Endometrium (tissue), 2 donors: ENCODE measurements at regions not wholly inside any gene's neighbourhood (a gene's known extent, or its start where the extent isn't known, plus 50 kb on each side); places are given as distances from the start of the nearest gene placed in this dataset.
"Not testable (repeated sequence)": the region's sequence is repeated elsewhere in the genome, so short reads cannot be mapped to it uniquely, and the experiment has no call there.

ENCODE experiments used
- FAIRE-seq: peaks from 2 replicates; lab custom pipeline; 2012; peaks lifted over from hg19 to GRCh38; lab: Jason Lieb, UNC
- donor health status: control.
- donor health status: control.

GRCh38 chr13:61215116-61215515, 200.5 kb downstream of the PCDH20 start:
- FAIRE-seq, result no peak

- no peak for FAIRE-seq
Measured at GRCh38 chr13:61214551-61214950, 201.1 kb downstream of the PCDH20 start.

- not testable (repeated sequence) for FAIRE-seq
Measured at GRCh38 chr13:61205898-61206297, 209.8 kb downstream of the PCDH20 start.

- FAIRE-seq, result no peak
Measured at GRCh38 chr13:61204025-61204424, 211.6 kb downstream of the PCDH20 start.

GRCh38 chr13:61202042-61202441, 213.6 kb downstream of the PCDH20 start:
- FAIRE-seq, result no peak

- FAIRE-seq, result no peak
Measured at GRCh38 chr13:61192826-61193225, 222.8 kb downstream of the PCDH20 start.

GRCh38 chr13:61188057-61188456, 227.6 kb downstream of the PCDH20 start:
- no peak for FAIRE-seq

GRCh38 chr13:61187471-61187870, 228.2 kb downstream of the PCDH20 start:
- no peak for FAIRE-seq

GRCh38 chr13:61183670-61184069, 232.0 kb downstream of the PCDH20 start:
- no peak for FAIRE-seq

GRCh38 chr13:61180234-61180633, 235.4 kb downstream of the PCDH20 start:
- FAIRE-seq, result no peak

GRCh38 chr13:61179741-61180140, 235.9 kb downstream of the PCDH20 start:
- FAIRE-seq, result no peak

GRCh38 chr13:61170856-61171255, 244.8 kb downstream of the PCDH20 start:
- no peak for FAIRE-seq

- FAIRE-seq, result no peak
Measured at GRCh38 chr13:61162636-61163035, 253.0 kb downstream of the PCDH20 start.

GRCh38 chr13:61162106-61162505, 253.5 kb downstream of the PCDH20 start:
- no peak for FAIRE-seq

- no peak for FAIRE-seq
Measured at GRCh38 chr13:61156753-61157152, 258.9 kb downstream of the PCDH20 start.

- FAIRE-seq, result no peak
Measured at GRCh38 chr13:61151062-61151461, 264.6 kb downstream of the PCDH20 start.

- FAIRE-seq, result no peak
Measured at GRCh38 chr13:61149331-61149730, 266.3 kb downstream of the PCDH20 start.

GRCh38 chr13:61148691-61149315, 266.8 kb downstream of the PCDH20 start:
- no peak for FAIRE-seq

GRCh38 chr13:61148211-61148610, 267.4 kb downstream of the PCDH20 start:
- FAIRE-seq, result no peak

- FAIRE-seq, result no peak
Measured at GRCh38 chr13:61146571-61146970, 269.1 kb downstream of the PCDH20 start.

- FAIRE-seq, result no peak
Measured at GRCh38 chr13:61146158-61146557, 269.5 kb downstream of the PCDH20 start.

- no peak for FAIRE-seq
Measured at GRCh38 chr13:61144834-61145593, 270.6 kb downstream of the PCDH20 start.

- no peak for FAIRE-seq
Measured at GRCh38 chr13:61144301-61144700, 271.3 kb downstream of the PCDH20 start.

- FAIRE-seq, result no peak
Measured at GRCh38 chr13:61142506-61142905, 273.1 kb downstream of the PCDH20 start.
